Mesenchymal stem cell (in vitro differentiated cells and primary cell): ENCODE measurements at regions not wholly inside any gene's neighbourhood (a gene's known extent, or its start where the extent isn't known, plus 50 kb on each side); places are given as distances from the start of the nearest gene placed in this dataset.
"Not testable (repeated sequence)": the region's sequence is repeated elsewhere in the genome, so short reads cannot be mapped to it uniquely, and the experiment has no call there.

Source experiments
- DNase-seq: peaks from one replicate; pipeline ENCODE4 v3.0.0-alpha.2; 2013
- H2AFZ ChIP-seq: one replicate; pipeline ENCODE4 v1.6.1; 2013; ENCODE audit warnings: low read depth, mild to moderate bottlenecking, control low read depth, inconsistent platforms, low read length, moderate library complexity
- H2AK5ac ChIP-seq: 2 replicates; pipeline ENCODE4 v1.6.1; 2013; ENCODE audit warnings: low read length, moderate library complexity, mild to moderate bottlenecking, inconsistent platforms; ENCODE audit not compliant: severe bottlenecking
- H2BK120ac ChIP-seq: one replicate; pipeline ENCODE4 v1.6.1; 2013; ENCODE audit warnings: low read depth, mild to moderate bottlenecking, inconsistent platforms, low read length, moderate library complexity
- H2BK12ac ChIP-seq, 2 experiments: one replicate each; pipeline ENCODE4 v1.6.1; 2013; ENCODE audit warnings: inconsistent platforms in 2 of 2, low read length in 2 of 2, mild to moderate bottlenecking in 2 of 2, moderate library complexity in 2 of 2, control low read depth in 1 of 2
- H2BK15ac ChIP-seq: one replicate; pipeline ENCODE4 v1.6.1; 2013; ENCODE audit warnings: mild to moderate bottlenecking, low read depth, inconsistent platforms; ENCODE audit not compliant: poor library complexity, severe bottlenecking
- H2BK5ac ChIP-seq: 2 replicates; pipeline ENCODE4 v1.6.1; 2013; ENCODE audit warnings: low read depth, mild to moderate bottlenecking, low read length, control low read depth, inconsistent platforms; ENCODE audit not compliant: poor library complexity, severe bottlenecking
- H3K14ac ChIP-seq, 2 experiments: one replicate each; pipeline ENCODE4 v1.6.1; 2013; ENCODE audit warnings: inconsistent platforms in 2 of 2, low read length in 2 of 2, control low read depth in 1 of 2, mild to moderate bottlenecking in 1 of 2, moderate library complexity in 1 of 2
- H3K18ac ChIP-seq, 2 experiments: one replicate each; pipeline ENCODE4 v1.6.1; 2013; ENCODE audit warnings: inconsistent platforms in 2 of 2, low read length in 2 of 2, control low read depth in 1 of 2, low read depth in 1 of 2, mild to moderate bottlenecking in 1 of 2
- H3K23ac ChIP-seq, 2 experiments: one replicate each; pipeline ENCODE4 v1.6.1; 2013; ENCODE audit warnings: inconsistent platforms in 2 of 2, low read length in 2 of 2, mild to moderate bottlenecking in 2 of 2, moderate library complexity in 2 of 2, control low read depth in 1 of 2
- H3K27ac ChIP-seq: 2 replicates; pipeline ENCODE4 v1.5.1; 2013; ENCODE audit warnings: mild to moderate bottlenecking, moderate library complexity, low read length, control low read depth, inconsistent platforms; ENCODE audit not compliant: poor library complexity, severe bottlenecking
- H3K27me3 ChIP-seq, 2 experiments: 2 replicates each; pipeline versions ENCODE4 v1.6.1 to v1.7.0; 2013; ENCODE audit warnings: low read length in 2 of 2, mild to moderate bottlenecking in 2 of 2, moderate library complexity in 2 of 2, control low read depth in 1 of 2, inconsistent platforms in 1 of 2; ENCODE audit not compliant: control insufficient read depth in 1 of 2, insufficient read depth in 1 of 2
- H3K36me3 ChIP-seq, 2 experiments: 2 replicates each; pipeline versions ENCODE4 v1.6.1 to v1.7.0; 2013; ENCODE audit warnings: low read length in 2 of 2, control low read depth in 1 of 2, inconsistent platforms in 1 of 2, low read depth in 1 of 2, mild to moderate bottlenecking in 1 of 2; ENCODE audit not compliant: insufficient read depth in 2 of 2, control insufficient read depth in 1 of 2
- H3K4ac ChIP-seq, 2 experiments: one replicate each; pipeline ENCODE4 v1.6.1; 2013; ENCODE audit warnings: inconsistent platforms in 2 of 2, low read length in 2 of 2, mild to moderate bottlenecking in 2 of 2, moderate library complexity in 2 of 2, control low read depth in 1 of 2, low read depth in 1 of 2
- H3K4me1 ChIP-seq: 2 replicates; pipeline ENCODE4 v1.6.1; 2013; ENCODE audit warnings: low read depth, low read length, control low read depth; ENCODE audit not compliant: control insufficient read depth, insufficient read depth
- H3K4me2 ChIP-seq: 2 replicates; pipeline ENCODE4 v1.6.1; 2013; ENCODE audit warnings: low read length, mild to moderate bottlenecking, inconsistent platforms; ENCODE audit not compliant: poor library complexity, severe bottlenecking
- H3K4me3 ChIP-seq, 2 experiments: 2 replicates each; pipeline versions ENCODE4 v1.5.1 to v1.7.0; 2013; ENCODE audit warnings: low read length in 2 of 2, mild to moderate bottlenecking in 2 of 2, control low read depth in 1 of 2, low read depth in 1 of 2; ENCODE audit not compliant: insufficient read depth in 1 of 2
- H3K79me1 ChIP-seq: replicated peaks from 2 replicates; pipeline ENCODE4 v1.6.1; 2013; ENCODE audit warnings: mild to moderate bottlenecking, control low read depth, low read length, inconsistent platforms; ENCODE audit not compliant: poor library complexity, severe bottlenecking
- H3K9ac ChIP-seq: 2 replicates; pipeline ENCODE4 v1.7.0; 2013; ENCODE audit warnings: mild to moderate bottlenecking, low read length, moderate library complexity
- H3K9me3 ChIP-seq: 2 replicates; pipeline ENCODE4 v1.7.0; 2013; ENCODE audit warnings: mild to moderate bottlenecking, low read length; ENCODE audit not compliant: control insufficient read depth
- H4K8ac ChIP-seq: one replicate; pipeline ENCODE4 v1.6.1; 2013; ENCODE audit warnings: inconsistent platforms, mild to moderate bottlenecking, low read length, moderate library complexity
- H4K91ac ChIP-seq: one replicate; pipeline ENCODE4 v1.6.1; 2013; ENCODE audit warnings: mild to moderate bottlenecking, low read length, inconsistent platforms
- WGBS: methylation state at CpG from one replicate; pipeline ENCODE4 v1.1.7; 2013; ENCODE audit warnings: mixed read lengths; 5-methylcytosine and 5-hydroxymethylcytosine counted together

- 23% methylated on average over 5 of the region's 5 CpGs for WGBS
- H4K8ac ChIP-seq = no peak overlapping the region
- H2AFZ ChIP-seq = no peak overlapping the region
- H2BK120ac ChIP-seq = no peak overlapping the region
- no peak overlapping the region for H3K27ac ChIP-seq
- H3K36me3 ChIP-seq = no peaks in the 10 kb centered on the region
- no peak overlapping the region for H3K4ac ChIP-seq
- H2BK15ac ChIP-seq = no peak overlapping the region
- peak; percentile 32 for DNase-seq
- no peak overlapping the region for H3K4me2 ChIP-seq
- H2BK5ac ChIP-seq = no peak overlapping the region
- H4K91ac ChIP-seq = no peak overlapping the region
- H3K23ac ChIP-seq = no peak overlapping the region
- no peak overlapping the region for H3K9ac ChIP-seq
- no peaks in the 10 kb centered on the region for H3K79me1 ChIP-seq
- H3K14ac ChIP-seq = no peak overlapping the region
- H3K18ac ChIP-seq = no peak overlapping the region
- no peaks in the 10 kb centered on the region for H3K9me3 ChIP-seq
- H2BK12ac ChIP-seq = no peak overlapping the region
- H3K4me3 ChIP-seq = no peak overlapping the region
- H3K4me1 ChIP-seq = no peaks in the 10 kb centered on the region
- no peak overlapping the region for H2AK5ac ChIP-seq
- no peaks in the 10 kb centered on the region for H3K27me3 ChIP-seq
Observed at GRCh38 chr20:41734506-41734945, 116.3 kb upstream of the CHD6 start.

GRCh38 chr20:41733151-41733550 is 115.0 kb upstream of the CHD6 start:
- Histone ChIP-seq H3K4me1 (no peaks in the 10 kb centered on the region), H3K27me3 (no peaks in the 10 kb centered on the region), H3K23ac (no peak overlapping the region), H3K36me3 (no peaks in the 10 kb centered on the region), H2BK15ac (no peak overlapping the region), H4K91ac (no peak overlapping the region), H3K9ac (no peak overlapping the region), H3K9me3 (no peaks in the 10 kb centered on the region), H2BK12ac (no peak overlapping the region), H3K4me3 (no peak overlapping the region), H3K4ac (no peak overlapping the region), H2BK5ac (no peak overlapping the region), H4K8ac (no peak overlapping the region), H3K14ac (no peak overlapping the region), H2AFZ (no peak overlapping the region), H2AK5ac (no peak overlapping the region), H3K79me1 (no peaks in the 10 kb centered on the region), H2BK120ac (no peak overlapping the region), H3K18ac (no peak overlapping the region), H3K4me2 (no peak overlapping the region), H3K27ac (no peak overlapping the region)
- no peak for DNase-seq
- WGBS = 69% methylated on average over 3 of the region's 5 CpGs

- DNase-seq, H3K14ac ChIP-seq, H2AK5ac ChIP-seq, H3K79me1 ChIP-seq, H3K27ac ChIP-seq, H3K9ac ChIP-seq, H2AFZ ChIP-seq, H3K27me3 ChIP-seq, H2BK12ac ChIP-seq, H3K23ac ChIP-seq, H2BK5ac ChIP-seq, H2BK15ac ChIP-seq, H3K9me3 ChIP-seq, H3K4ac ChIP-seq, H3K36me3 ChIP-seq, H3K18ac ChIP-seq, H3K4me1 ChIP-seq, H2BK120ac ChIP-seq, H3K4me2 ChIP-seq, H4K8ac ChIP-seq, H4K91ac ChIP-seq, H3K4me3 ChIP-seq: not testable (repeated sequence)
- 67% methylated on average over 1 of the region's 3 CpGs for WGBS
Observed at GRCh38 chr20:41731198-41731597, 113.0 kb upstream of the CHD6 start.

- not testable (repeated sequence) for H3K36me3 ChIP-seq, DNase-seq, H2BK5ac ChIP-seq, H3K4me1 ChIP-seq, H2AFZ ChIP-seq, H2BK12ac ChIP-seq, H3K79me1 ChIP-seq, H3K9me3 ChIP-seq, H3K18ac ChIP-seq, H3K4me3 ChIP-seq, H2BK15ac ChIP-seq, H3K4ac ChIP-seq, H4K91ac ChIP-seq, H4K8ac ChIP-seq, H3K14ac ChIP-seq, H2BK120ac ChIP-seq, H3K27me3 ChIP-seq, H3K4me2 ChIP-seq, H3K23ac ChIP-seq, H3K27ac ChIP-seq, H3K9ac ChIP-seq, H2AK5ac ChIP-seq
- 76% methylated on average over 6 of the region's 6 CpGs for WGBS
Observed at GRCh38 chr20:41727681-41728080, 109.5 kb upstream of the CHD6 start.
